Breast epithelium (tissue), 3 donors: ENCODE measurements at regions not wholly inside any gene's neighbourhood (a gene's known extent, or its start where the extent isn't known, plus 50 kb on each side); places are given as distances from the start of the nearest gene placed in this dataset.

ENCODE experiments used
- CTCF ChIP-seq, 3 donors: fragments of 450-650 bp; IDR thresholded peaks; one replicate each; pipeline ENCODE4 v1.5.1; 2016 to 2017; ENCODE audit warnings: antibody characterized with exemption in 3 of 3, mild to moderate bottlenecking in 3 of 3, moderate library complexity in 3 of 3
- POLR2A ChIP-seq: fragments of 450-650 bp; IDR thresholded peaks from one replicate; pipeline ENCODE4 v1.6.1; 2016; ENCODE audit warnings: antibody characterized with exemption, mild to moderate bottlenecking, moderate library complexity
- POLR2AphosphoS5 ChIP-seq, 3 donors: sonication (generic); formaldehyde crosslinking; IDR thresholded peaks; one replicate each; pipeline ENCODE4 v1.6.1; 2017; ENCODE audit warnings: antibody characterized with exemption in 3 of 3

- no peak for TF ChIP-seq CTCF (IDR thresholded peaks at IDR 0.05)
- TF ChIP-seq POLR2A, result no peak
- TF ChIP-seq POLR2AphosphoS5 (IDR thresholded peaks at IDR 0.05), result no peak
Observed at GRCh38 chr1:57761628-57762027, 337.8 kb upstream of the DAB1 start.
